H9 (cell line): ENCODE measurements at regions not wholly inside any gene's neighbourhood (a gene's known extent, or its start where the extent isn't known, plus 50 kb on each side); places are given as distances from the start of the nearest gene placed in this dataset.

Experiments used
- DNase-seq: peaks from one replicate; pipeline ENCODE4 v3.0.0-alpha.2; 2017
- H2AFZ ChIP-seq: one replicate; pipeline ENCODE4 v1.6.1; 2013; ENCODE audit warnings: mild to moderate bottlenecking, low read length, control low read depth, moderate library complexity
- H2AK5ac ChIP-seq: 2 replicates; pipeline ENCODE4 v1.6.1; 2013; ENCODE audit warnings: low read length, control low read depth, mixed read lengths; ENCODE audit not compliant: insufficient read length
- H2BK120ac ChIP-seq: one replicate; pipeline ENCODE4 v1.6.1; 2013; ENCODE audit warnings: low read depth, mild to moderate bottlenecking, low read length, control low read depth, inconsistent platforms; ENCODE audit not compliant: poor library complexity, severe bottlenecking
- H2BK12ac ChIP-seq: 2 replicates; pipeline ENCODE4 v1.6.1; 2013; ENCODE audit warnings: low read length, control low read depth, mixed read lengths, low read depth; ENCODE audit not compliant: insufficient read length
- H2BK15ac ChIP-seq: 2 replicates; pipeline ENCODE4 v1.6.1; 2013; ENCODE audit warnings: low read depth, low read length, control low read depth
- H2BK20ac ChIP-seq: one replicate; pipeline ENCODE4 v1.6.1; 2013; ENCODE audit warnings: low read depth, mild to moderate bottlenecking, low read length, control low read depth, inconsistent platforms; ENCODE audit not compliant: poor library complexity, severe bottlenecking
- H2BK5ac ChIP-seq: 2 replicates; pipeline ENCODE4 v1.6.1; 2013; ENCODE audit warnings: low read length, control low read depth, mixed read lengths; ENCODE audit not compliant: insufficient read length
- H3K14ac ChIP-seq: 2 replicates; pipeline ENCODE4 v1.6.1; 2013; ENCODE audit warnings: low read length, control low read depth; ENCODE audit not compliant: insufficient read depth
- H3K18ac ChIP-seq: 2 replicates; pipeline ENCODE4 v1.6.1; 2013; ENCODE audit warnings: low read depth, mild to moderate bottlenecking, mixed read lengths, low read length, control low read depth; ENCODE audit not compliant: insufficient read length
- H3K23ac ChIP-seq: 2 replicates; pipeline ENCODE4 v1.6.1; 2013; ENCODE audit warnings: low read length, control low read depth, mixed read lengths, low read depth; ENCODE audit not compliant: insufficient read length
- H3K23me2 ChIP-seq: 2 replicates; pipeline ENCODE4 v1.6.1; 2013; ENCODE audit warnings: low read depth, mild to moderate bottlenecking, mixed read lengths, low read length, control low read depth; ENCODE audit not compliant: insufficient read length, poor library complexity, severe bottlenecking
- H3K27ac ChIP-seq: 2 replicates; pipeline ENCODE4 v1.5.1; 2013; ENCODE audit warnings: low read length, control low read depth, mixed read lengths, low read depth; ENCODE audit not compliant: insufficient read length
- H3K27me3 ChIP-seq: 2 replicates; pipeline ENCODE4 v1.6.1; 2013; ENCODE audit warnings: low read length, control low read depth, inconsistent platforms; ENCODE audit not compliant: insufficient read depth
- H3K4ac ChIP-seq: 2 replicates; pipeline ENCODE4 v1.6.1; 2013; ENCODE audit warnings: low read depth, mild to moderate bottlenecking, control low read depth, inconsistent platforms, low read length, moderate library complexity
- H3K4me1 ChIP-seq: 2 replicates; pipeline ENCODE4 v1.6.1; 2013; ENCODE audit warnings: low read length, control low read depth, inconsistent platforms; ENCODE audit not compliant: insufficient read depth
- H3K4me2 ChIP-seq: 2 replicates; pipeline ENCODE4 v1.6.1; 2013; ENCODE audit warnings: low read length, control low read depth, mixed read lengths; ENCODE audit not compliant: insufficient read length, insufficient read depth
- H3K56ac ChIP-seq: 2 replicates; pipeline ENCODE4 v1.6.1; 2013; ENCODE audit warnings: low read depth, mild to moderate bottlenecking, mixed read lengths, low read length, control low read depth; ENCODE audit not compliant: insufficient read length
- H3K79me1 ChIP-seq: 2 replicates; pipeline ENCODE4 v1.6.1; 2013; ENCODE audit warnings: low read depth, mild to moderate bottlenecking, moderate library complexity, low read length, control low read depth, inconsistent platforms; ENCODE audit not compliant: insufficient read depth, poor library complexity, severe bottlenecking
- H3K79me2 ChIP-seq: 2 replicates; pipeline ENCODE4 v1.6.1; 2013; ENCODE audit warnings: low read length, control low read depth, inconsistent platforms; ENCODE audit not compliant: insufficient read depth
- H3K9ac ChIP-seq: 2 replicates; pipeline ENCODE4 v1.6.1; 2013; ENCODE audit warnings: low read length, control low read depth, mixed read lengths; ENCODE audit not compliant: insufficient read length; ENCODE audit errors: extremely low read depth
- H3K9me3 ChIP-seq: one replicate; pipeline ENCODE4 v1.6.1; 2013; ENCODE audit warnings: low read depth, low read length, inconsistent platforms; ENCODE audit not compliant: control insufficient read depth
- H3T11ph ChIP-seq: one replicate; pipeline ENCODE4 v1.6.1; 2013; ENCODE audit warnings: mild to moderate bottlenecking, low read length, control low read depth, inconsistent platforms
- H4K20me1 ChIP-seq: one replicate; pipeline ENCODE4 v1.6.1; 2013; ENCODE audit not compliant: control insufficient read depth, insufficient read length, insufficient read depth
- H4K5ac ChIP-seq: 2 replicates; pipeline ENCODE4 v1.6.1; 2013; ENCODE audit warnings: low read depth, mild to moderate bottlenecking, mixed read lengths, low read length, control low read depth; ENCODE audit not compliant: insufficient read length
- H4K8ac ChIP-seq: replicated peaks from 2 replicates; pipeline ENCODE4 v1.6.1; 2013; ENCODE audit warnings: low read length, control low read depth, mixed read lengths, low read depth; ENCODE audit not compliant: insufficient read length
- H4K91ac ChIP-seq: 2 replicates; pipeline ENCODE4 v1.6.1; 2013; ENCODE audit warnings: low read depth, mild to moderate bottlenecking, moderate library complexity, mixed read lengths, low read length, control low read depth; ENCODE audit not compliant: insufficient read length
- H3K27ac Mint-ChIP-seq, 3 experiments: 2 replicates in 2 of 3; 3 replicates in 1 of 3; pipeline ENCODE4 v1.8.0; 2020 to 2021; ENCODE audit warnings: mixed read lengths in 3 of 3, mild to moderate bottlenecking in 1 of 3, moderate library complexity in 1 of 3
- H3K27me3 Mint-ChIP-seq: 2 replicates; pipeline ENCODE4 v1.8.0; 2021; ENCODE audit warnings: low read depth, mild to moderate bottlenecking, moderate library complexity, mixed read lengths
- H3K36me3 Mint-ChIP-seq, 3 experiments: 2 replicates in 2 of 3; 3 replicates in 1 of 3; pipeline ENCODE4 v1.8.0; 2020 to 2021; ENCODE audit warnings: low read depth in 3 of 3, mixed read lengths in 3 of 3; ENCODE audit not compliant: insufficient read depth in 1 of 3
- H3K4me1 Mint-ChIP-seq, 2 experiments: 2 replicates each; pipeline ENCODE4 v1.8.0; 2020; ENCODE audit warnings: mixed read lengths in 2 of 2
- H3K4me3 Mint-ChIP-seq, 2 experiments: 2 replicates in 1 of 2; 3 replicates in 1 of 2; pipeline ENCODE4 v1.8.0; 2020 to 2021; ENCODE audit warnings: mild to moderate bottlenecking in 2 of 2, mixed read lengths in 2 of 2, moderate library complexity in 1 of 2
- H3K9me3 Mint-ChIP-seq, 2 experiments: 2 replicates in 1 of 2; 3 replicates in 1 of 2; pipeline ENCODE4 v1.8.0; 2020; ENCODE audit warnings: mild to moderate bottlenecking in 2 of 2, mixed read lengths in 2 of 2, moderate library complexity in 1 of 2
- WGBS: extraction: QIAGEN DNeasy Blood & Tissue Kit; methylation state at CpG from one replicate; pipeline ENCODE4 v1.1.7; 2013; ENCODE audit warnings: missing lambda C conversion rate, low lambda C conversion rate, mixed read lengths; ENCODE audit not compliant: insufficient read length; ENCODE audit errors: extremely low coverage; 5-methylcytosine and 5-hydroxymethylcytosine counted together
- TF ChIP-seq, protein P1 (sequence below): fragments of 200-600 bp; sonication (generic); conservative IDR thresholded peaks from 3 replicates; pipeline ENCODE4 v1.8.0; 2021; ENCODE audit warnings: antibody characterized with exemption, mild to moderate bottlenecking

DNA sequence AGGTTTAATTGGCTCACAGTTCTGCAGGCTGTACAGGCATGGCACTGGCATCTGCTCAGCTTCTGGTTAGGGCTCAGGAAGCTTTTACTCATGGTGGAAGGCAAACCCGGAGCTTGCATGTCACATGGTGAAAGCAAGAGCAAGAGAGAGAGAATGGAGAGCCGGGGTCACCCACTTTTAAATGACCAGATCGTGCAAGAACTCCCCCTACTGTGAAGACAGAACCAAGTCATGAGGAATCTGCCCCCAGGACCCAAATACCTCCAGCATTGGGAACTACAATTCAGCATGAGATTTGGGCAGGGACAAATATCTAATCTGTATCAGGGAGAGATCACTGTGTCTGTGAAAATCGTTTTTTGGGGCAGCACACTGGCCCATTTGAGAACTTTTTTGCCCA lies 110.0 kb upstream of the MYO3A start:
- no peaks in the 10 kb centered on the region for H3K9me3 Mint-ChIP-seq
- H3K79me2 ChIP-seq = no peaks in the 10 kb centered on the region

More for the DNA sequence above, 110.0 kb upstream of the MYO3A start:
- TF ChIP-seq, protein P1, sequence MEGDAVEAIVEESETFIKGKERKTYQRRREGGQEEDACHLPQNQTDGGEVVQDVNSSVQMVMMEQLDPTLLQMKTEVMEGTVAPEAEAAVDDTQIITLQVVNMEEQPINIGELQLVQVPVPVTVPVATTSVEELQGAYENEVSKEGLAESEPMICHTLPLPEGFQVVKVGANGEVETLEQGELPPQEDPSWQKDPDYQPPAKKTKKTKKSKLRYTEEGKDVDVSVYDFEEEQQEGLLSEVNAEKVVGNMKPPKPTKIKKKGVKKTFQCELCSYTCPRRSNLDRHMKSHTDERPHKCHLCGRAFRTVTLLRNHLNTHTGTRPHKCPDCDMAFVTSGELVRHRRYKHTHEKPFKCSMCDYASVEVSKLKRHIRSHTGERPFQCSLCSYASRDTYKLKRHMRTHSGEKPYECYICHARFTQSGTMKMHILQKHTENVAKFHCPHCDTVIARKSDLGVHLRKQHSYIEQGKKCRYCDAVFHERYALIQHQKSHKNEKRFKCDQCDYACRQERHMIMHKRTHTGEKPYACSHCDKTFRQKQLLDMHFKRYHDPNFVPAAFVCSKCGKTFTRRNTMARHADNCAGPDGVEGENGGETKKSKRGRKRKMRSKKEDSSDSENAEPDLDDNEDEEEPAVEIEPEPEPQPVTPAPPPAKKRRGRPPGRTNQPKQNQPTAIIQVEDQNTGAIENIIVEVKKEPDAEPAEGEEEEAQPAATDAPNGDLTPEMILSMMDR = 0 out of 3 replicates have a peak, but pooled peaks have one; percentile 18
- Histone ChIP-seq H3K9me3 (no peaks in the 10 kb centered on the region), H3T11ph (no peak overlapping the region), H3K23me2 (no peaks in the 10 kb centered on the region), H2BK12ac (no peak overlapping the region), H4K5ac (no peak overlapping the region), H2BK15ac (no peak overlapping the region), H2AFZ (no peak overlapping the region), H3K4me1 (no peaks in the 10 kb centered on the region), H2AK5ac (no peak overlapping the region), H2BK20ac (no peak overlapping the region), H3K9ac (no peak overlapping the region), H3K18ac (no peak overlapping the region), H3K79me1 (no peaks in the 10 kb centered on the region), H3K56ac (no peak overlapping the region), H3K27me3 (no peaks in the 10 kb centered on the region), H4K20me1 (no peaks in the 10 kb centered on the region), H3K4ac (no peak overlapping the region), H3K14ac (no peak overlapping the region), H4K8ac (no peak overlapping the region), H2BK120ac (no peak overlapping the region), H3K27ac (no peak overlapping the region), H4K91ac (no peak overlapping the region), H2BK5ac (no peak overlapping the region), H3K23ac (no peak overlapping the region), H3K4me2 (no peak overlapping the region)
- no peak overlapping the region for H3K4me3 Mint-ChIP-seq
- H3K4me1 Mint-ChIP-seq = peaks cover 25 to 32% of the 10 kb centered on the region in 2 experiments
- no peak overlapping the region for H3K27ac Mint-ChIP-seq
- no CpG with 5 or more reads among the region's 4 CpGs for WGBS
- no peak for DNase-seq
- H3K27me3 Mint-ChIP-seq = no peaks in the 10 kb centered on the region
- no peaks in the 10 kb centered on the region for H3K36me3 Mint-ChIP-seq
